ENCODE measurements at regions not wholly inside any gene's neighbourhood (a gene's known extent, or its start where the extent isn't known, plus 50 kb on each side); places are given as distances from the start of the nearest gene placed in this dataset.
"Not testable (repeated sequence)": the region's sequence is repeated elsewhere in the genome, so short reads cannot be mapped to it uniquely, and the experiment has no call there.

GRCh38 chr5:69907941-69908340 lies 117.1 kb upstream of the SERF1B start:
- H3K36me3 ChIP-seq; DNase-seq; H3K4me3 ChIP-seq; H3K4me1 ChIP-seq; H3K27me3 ChIP-seq; H3K9me3 ChIP-seq; intact Hi-C loops (cut with DNase I); ATAC-seq; H3K27ac ChIP-seq: not testable (repeated sequence)
- WGBS, 2 donors: 96 to 97% methylated on average over 6 of the region's 9 CpGs

- H3K9me3 ChIP-seq; H3K27ac ChIP-seq; H3K4me1 ChIP-seq; intact Hi-C loops (cut with DNase I); H3K4me3 ChIP-seq; H3K36me3 ChIP-seq; H3K27me3 ChIP-seq; ATAC-seq: not testable (repeated sequence)
- peak in 1 of 2 donors; percentile 1 for DNase-seq
- WGBS, 2 donors: 94 to 98% methylated on average over 5 of the region's 10 CpGs
These were observed 111.3 kb upstream of the SERF1B start for GRCh38 chr5:69913771-69914170.
